HCT116 (cell line): ENCODE measurements at regions not wholly inside any gene's neighbourhood (a gene's known extent, or its start where the extent isn't known, plus 50 kb on each side); places are given as distances from the start of the nearest gene placed in this dataset.

Source experiments
- ATAC-seq: fragments of 200-7000 bp; cut with Tn5 transposase; 2 replicates; pipeline ENCODE4 v1.9.1; 2020; ENCODE audit warnings: mild to moderate bottlenecking, moderate library complexity
- BruUV-seq: library from RNA; stranded (reverse); fragments of 400-500 nt; replicated peaks from 2 replicates; lab custom pipeline; 2021; lab: Mats Ljungman, UMichigan
- CTCF ChIA-PET: fragments of 300-600 bp; sonication (Branson Sonifier 250); formaldehyde crosslinking; loops from one replicate; lab custom pipeline; 2021; ENCODE audit warnings: antibody characterized with exemption; lab: Charles Lee
- POLR2A ChIA-PET: fragments of 300-600, 350-600 bp; sonication (Branson Sonifier 250); formaldehyde crosslinking; loops from one replicate; lab custom pipeline; 2021; ENCODE audit warnings: antibody characterized with exemption; lab: Charles Lee
- RAD21 ChIA-PET, 2 experiments: fragments of 300-600 bp; sonication (Branson Sonifier 250); formaldehyde crosslinking; loops; one replicate each; lab custom pipeline; 2023; ENCODE audit warnings: low total read pairs in 2 of 2; ENCODE audit not compliant: uncharacterized antibody in 2 of 2, unreplicated experiment in 2 of 2, low non-redundant PET in 1 of 2; lab: Charles Lee
- DNase-seq: peaks from one replicate; pipeline ENCODE4 v3.0.0-alpha.2; 2010; ENCODE audit warnings: low read depth, low spot score
- H2AFZ ChIP-seq: fragments of 200-600 bp; shearing (Covaris generic), sonication (generic); 2 replicates; pipeline ENCODE4 v1.6.1; 2017; ENCODE audit warnings: low read depth, mixed run types, mixed read lengths, antibody characterized with exemption, low read length; ENCODE audit not compliant: poor library complexity, severe bottlenecking
- H3K27ac ChIP-seq: 2 replicates; pipeline ENCODE4 v1.5.1; 2012; ENCODE audit warnings: low read depth, low read length
- H3K27me3 ChIP-seq: fragments of 200-600 bp; sonication (generic); 2 replicates; pipeline ENCODE4 v1.6.1; 2016; ENCODE audit warnings: mixed run types, low read length, mixed read lengths; ENCODE audit not compliant: insufficient read depth
- H3K36me3 ChIP-seq, 2 experiments: fragments of 200-500 bp in 1 of 2; fragments of 200-600 bp in 1 of 2; sonication (Bioruptor generic) in 1 of 2; sonication (generic) in 1 of 2; 2 replicates each; pipeline versions ENCODE4 v1.5.1 to v1.6.1; 2014 to 2016; ENCODE audit warnings: low read length in 2 of 2, inconsistent platforms in 1 of 2, mixed read lengths in 1 of 2, mixed run types in 1 of 2; ENCODE audit not compliant: insufficient read depth in 2 of 2, control insufficient read depth in 1 of 2
- H3K4me1 ChIP-seq, 2 experiments: fragments of 200-600 bp in 1 of 2; sonication (generic) in 1 of 2; 2 replicates each; pipeline versions ENCODE4 v1.5.1 to v1.6.1; 2012 to 2017; ENCODE audit warnings: low read length in 2 of 2, inconsistent platforms in 1 of 2, mild to moderate bottlenecking in 1 of 2, mixed read lengths in 1 of 2, mixed run types in 1 of 2, moderate library complexity in 1 of 2; ENCODE audit not compliant: insufficient read depth in 2 of 2, control insufficient read depth in 1 of 2
- H3K4me2 ChIP-seq: fragments of 200-600 bp; sonication (generic); 2 replicates; pipeline ENCODE4 v1.6.1; 2017; ENCODE audit warnings: mixed run types, low read length, mixed read lengths
- H3K4me3 ChIP-seq, 2 experiments: fragments of 200-600 bp in 1 of 2; sonication (generic) in 1 of 2; replicated peaks in 1 of 2; 2 replicates each; pipeline ENCODE4 v1.5.1; 2011 to 2016; ENCODE audit warnings: low read length in 2 of 2, control low read depth in 1 of 2, low read depth in 1 of 2, mild to moderate bottlenecking in 1 of 2, mixed read lengths in 1 of 2, mixed run types in 1 of 2
- H3K79me2 ChIP-seq: fragments of 200-600 bp; sonication (generic); 2 replicates; pipeline ENCODE4 v1.6.1; 2017; ENCODE audit warnings: mild to moderate bottlenecking, mixed run types, low read length, moderate library complexity, mixed read lengths; ENCODE audit not compliant: insufficient read depth
- H3K9ac ChIP-seq: fragments of 200-600 bp; sonication (generic); 2 replicates; pipeline ENCODE4 v1.6.1; 2016; ENCODE audit warnings: low read length, mixed read lengths
- H3K9me2 ChIP-seq: fragments of 200-600 bp; sonication (generic), shearing (Covaris generic); 2 replicates; pipeline ENCODE4 v1.6.1; 2017; ENCODE audit warnings: mixed run types, mild to moderate bottlenecking, moderate library complexity; ENCODE audit not compliant: insufficient read depth
- H3K9me3 ChIP-seq, 2 experiments: fragments of 200-500 bp in 1 of 2; fragments of 200-600 bp in 1 of 2; sonication (Bioruptor generic) in 1 of 2; sonication (generic) in 1 of 2; 2 replicates each; pipeline ENCODE4 v1.6.1; 2014 to 2017; ENCODE audit warnings: low read length in 2 of 2, mixed read lengths in 2 of 2, inconsistent platforms in 1 of 2, low read depth in 1 of 2, mild to moderate bottlenecking in 1 of 2, mixed run types in 1 of 2, moderate library complexity in 1 of 2; ENCODE audit not compliant: control insufficient read depth in 1 of 2, insufficient read depth in 1 of 2
- H4K20me1 ChIP-seq: fragments of 200-600 bp; sonication (generic), shearing (Covaris generic); 2 replicates; pipeline ENCODE4 v1.6.1; 2017; ENCODE audit warnings: mixed run types, mild to moderate bottlenecking, moderate library complexity; ENCODE audit not compliant: insufficient read depth
- CBX3 ChIP-seq: IDR thresholded peaks from 2 replicates; pipeline ENCODE4 v1.6.1; 2012; ENCODE audit warnings: low read depth
- EZH2 ChIP-seq: fragments of 200-600 bp; sonication (generic); IDR thresholded peaks from 2 replicates; pipeline ENCODE4 v1.6.1; 2017; ENCODE audit warnings: antibody characterized with exemption, mixed run types
- SRF ChIP-seq: IDR thresholded peaks from 2 replicates; pipeline ENCODE4 v1.6.1; 2012; ENCODE audit warnings: low read depth
- TCF7L2 ChIP-seq: IDR thresholded peaks from 2 replicates; pipeline ENCODE4 v1.7.0; 2011; ENCODE audit warnings: borderline replicate concordance, inconsistent platforms; ENCODE audit not compliant: insufficient read depth, insufficient read length; ENCODE audit errors: extremely low read depth
- ZFX ChIP-seq: fragments of 450-650 bp; IDR thresholded peaks from 2 replicates; pipeline ENCODE4 v1.6.1; 2017
- intact Hi-C: fragments of 100-400 bp; cut with micrococcal nuclease; formaldehyde crosslinking; loops from 2 replicates; pipeline ENCODE4 v1.10.0; 2022
- TF ChIP-seq, protein P1 (sequence below): IDR thresholded peaks from 2 replicates; pipeline ENCODE4 v1.6.1; 2011; ENCODE audit warnings: mild to moderate bottlenecking, low read length, moderate library complexity; ENCODE audit not compliant: insufficient replicate concordance; ENCODE audit errors: extremely low read depth
- TF ChIP-seq, protein P2 (sequence below): IDR thresholded peaks from 2 replicates; pipeline ENCODE4 v1.6.1; 2012

DNA sequence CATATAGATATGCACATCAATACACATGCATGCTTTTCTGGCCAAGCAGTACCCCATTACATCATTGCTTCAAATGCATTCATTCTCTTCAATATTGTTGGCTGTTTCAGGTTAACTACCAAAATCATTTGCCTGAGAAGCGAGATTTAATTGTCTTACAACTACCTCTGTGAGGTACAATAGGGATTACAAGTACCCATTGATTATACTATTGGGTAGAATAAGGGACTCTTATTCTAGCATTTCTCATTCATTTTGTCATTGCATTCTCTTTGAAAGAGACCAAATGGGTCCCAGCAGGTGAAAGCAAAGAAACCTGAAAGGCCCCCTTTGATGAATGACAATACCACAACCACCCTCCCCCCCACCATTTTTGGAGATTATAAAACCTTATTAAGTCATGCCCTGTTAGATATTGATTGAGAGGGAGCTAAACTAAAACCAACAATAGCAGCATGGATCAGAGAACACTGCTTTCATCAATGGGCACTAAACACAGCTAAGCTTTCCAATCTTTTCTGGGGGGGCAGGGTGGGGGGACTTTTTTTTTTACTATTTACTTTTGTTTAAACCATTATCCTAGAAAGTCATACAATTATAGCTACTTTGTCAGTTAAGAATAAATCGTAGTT, 375.0 kb upstream of the CCNH start (continued):
- no peak for TF ChIP-seq TCF7L2
- no peak for TF ChIP-seq EZH2
- TF ChIP-seq, protein P1, sequence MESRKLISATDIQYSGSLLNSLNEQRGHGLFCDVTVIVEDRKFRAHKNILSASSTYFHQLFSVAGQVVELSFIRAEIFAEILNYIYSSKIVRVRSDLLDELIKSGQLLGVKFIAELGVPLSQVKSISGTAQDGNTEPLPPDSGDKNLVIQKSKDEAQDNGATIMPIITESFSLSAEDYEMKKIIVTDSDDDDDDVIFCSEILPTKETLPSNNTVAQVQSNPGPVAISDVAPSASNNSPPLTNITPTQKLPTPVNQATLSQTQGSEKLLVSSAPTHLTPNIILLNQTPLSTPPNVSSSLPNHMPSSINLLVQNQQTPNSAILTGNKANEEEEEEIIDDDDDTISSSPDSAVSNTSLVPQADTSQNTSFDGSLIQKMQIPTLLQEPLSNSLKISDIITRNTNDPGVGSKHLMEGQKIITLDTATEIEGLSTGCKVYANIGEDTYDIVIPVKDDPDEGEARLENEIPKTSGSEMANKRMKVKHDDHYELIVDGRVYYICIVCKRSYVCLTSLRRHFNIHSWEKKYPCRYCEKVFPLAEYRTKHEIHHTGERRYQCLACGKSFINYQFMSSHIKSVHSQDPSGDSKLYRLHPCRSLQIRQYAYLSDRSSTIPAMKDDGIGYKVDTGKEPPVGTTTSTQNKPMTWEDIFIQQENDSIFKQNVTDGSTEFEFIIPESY: no peak
- no peak for TF ChIP-seq CBX3
- TF ChIP-seq SRF: no peak
- TF ChIP-seq, all 23 proteins: peak for 0

DNA sequence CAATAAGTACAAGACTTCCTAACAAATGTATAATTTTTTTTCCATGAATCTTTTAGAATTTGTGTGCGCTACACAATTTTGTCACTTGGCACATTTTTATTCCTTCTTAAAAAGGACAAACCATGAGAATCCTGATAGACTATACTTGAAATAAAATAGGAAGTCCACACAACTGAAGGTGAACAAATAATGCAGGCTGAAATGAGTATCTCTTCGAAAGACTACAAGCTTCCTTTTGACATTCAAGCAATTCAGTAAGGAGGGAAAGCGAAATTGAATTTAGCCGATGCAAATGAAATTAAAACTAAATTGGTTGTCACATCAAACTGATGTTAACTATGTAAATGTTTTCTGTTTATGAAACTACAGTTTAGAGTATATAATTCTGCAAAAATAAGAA, 374.4 kb upstream of the CCNH start:
- CTCF ChIA-PET: interaction anchor here (1.0 kb wide), 1 partner anchor 904 kb away, joined by 4 read pairs; no protein-coding TSS in a partner anchor
- Histone ChIP-seq H3K4me1 (no peaks in the 10 kb centered on the region), H3K79me2 (no peaks in the 10 kb centered on the region), H3K9me3 (no peaks in the 10 kb centered on the region), H3K27ac (no peak overlapping the region), H3K36me3 (no peaks in the 10 kb centered on the region), H2AFZ (no peak overlapping the region), H3K27me3 (no peaks in the 10 kb centered on the region), H3K4me2 (no peak overlapping the region), H4K20me1 (no peaks in the 10 kb centered on the region), H3K9ac (no peak overlapping the region), H3K4me3 (no peak overlapping the region), H3K9me2 (no peaks in the 10 kb centered on the region)
- no peak for TF ChIP-seq ZFX
- TF ChIP-seq SRF: no peak
- TF ChIP-seq TCF7L2: no peak
- TF ChIP-seq, protein P2, sequence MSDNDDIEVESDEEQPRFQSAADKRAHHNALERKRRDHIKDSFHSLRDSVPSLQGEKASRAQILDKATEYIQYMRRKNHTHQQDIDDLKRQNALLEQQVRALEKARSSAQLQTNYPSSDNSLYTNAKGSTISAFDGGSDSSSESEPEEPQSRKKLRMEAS: no peak
- BruUV-seq: no TSS peak
- DNase-seq (no peak), ATAC-seq (no peak)
- RAD21 ChIA-PET: no interaction called here
- intact Hi-C loops: loop anchor here (10.0 kb wide), 2 partner anchors 362 to 478 kb away; partner anchors contain the start of gene TMEM161B
- POLR2A ChIA-PET: no interaction called here
